T-helper 1 cell treated with Interleukin-12 subunit alpha and Interleukin-12 subunit beta and Interleukin-4 antibody, amounts not matched to agents 30 μg/mL and 1 μg/mL, for 36 hours (primary cell): ENCODE measurements at regions not wholly inside any gene's neighbourhood (a gene's known extent, or its start where the extent isn't known, plus 50 kb on each side); places are given as distances from the start of the nearest gene placed in this dataset.

Experiments used
- H3K27ac Mint-ChIP-seq: one replicate; pipeline ENCODE4 v1.8.0; 2021; ENCODE audit warnings: mild to moderate bottlenecking, mixed read lengths
- H3K27me3 Mint-ChIP-seq: one replicate; pipeline ENCODE4 v1.8.0; 2021; ENCODE audit warnings: low read depth, mixed read lengths
- H3K36me3 Mint-ChIP-seq: one replicate; pipeline ENCODE4 v1.8.0; 2021; ENCODE audit warnings: low read depth, mixed read lengths
- H3K4me1 Mint-ChIP-seq: one replicate; pipeline ENCODE4 v1.8.0; 2021; ENCODE audit warnings: low read depth, mixed read lengths
- H3K4me3 Mint-ChIP-seq: one replicate; pipeline ENCODE4 v1.8.0; 2021; ENCODE audit warnings: mild to moderate bottlenecking, moderate library complexity, mixed read lengths
- H3K9me3 Mint-ChIP-seq: one replicate; pipeline ENCODE4 v1.8.0; 2021; ENCODE audit warnings: mixed read lengths

DNA sequence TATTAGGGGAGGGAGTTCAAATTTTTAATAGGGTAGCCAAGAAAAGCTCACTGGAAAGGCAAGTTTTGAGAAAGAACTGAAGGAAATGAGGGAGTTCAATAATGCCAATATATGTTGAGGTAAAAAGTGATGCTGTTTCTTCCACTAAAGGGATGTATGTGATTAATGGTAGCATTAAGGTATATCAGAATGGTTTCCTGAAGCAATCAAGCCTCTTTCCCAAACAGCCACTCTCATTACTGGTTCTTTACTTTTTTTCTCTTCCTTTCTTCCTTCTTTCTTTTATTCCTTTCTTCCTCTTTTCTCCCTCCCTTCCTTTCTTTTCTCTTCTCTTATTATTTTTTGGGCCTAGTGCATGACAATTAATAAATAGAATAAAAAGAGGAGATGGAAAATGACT lies 433.5 kb downstream of the SATB2 start:
- Mint-ChIP-seq H3K4me3 (no peak overlapping the region), H3K9me3 (no peaks in the 10 kb centered on the region), H3K27ac (no peak overlapping the region), H3K27me3 (no peaks in the 10 kb centered on the region), H3K4me1 (no peaks in the 10 kb centered on the region), H3K36me3 (no peaks in the 10 kb centered on the region)

DNA sequence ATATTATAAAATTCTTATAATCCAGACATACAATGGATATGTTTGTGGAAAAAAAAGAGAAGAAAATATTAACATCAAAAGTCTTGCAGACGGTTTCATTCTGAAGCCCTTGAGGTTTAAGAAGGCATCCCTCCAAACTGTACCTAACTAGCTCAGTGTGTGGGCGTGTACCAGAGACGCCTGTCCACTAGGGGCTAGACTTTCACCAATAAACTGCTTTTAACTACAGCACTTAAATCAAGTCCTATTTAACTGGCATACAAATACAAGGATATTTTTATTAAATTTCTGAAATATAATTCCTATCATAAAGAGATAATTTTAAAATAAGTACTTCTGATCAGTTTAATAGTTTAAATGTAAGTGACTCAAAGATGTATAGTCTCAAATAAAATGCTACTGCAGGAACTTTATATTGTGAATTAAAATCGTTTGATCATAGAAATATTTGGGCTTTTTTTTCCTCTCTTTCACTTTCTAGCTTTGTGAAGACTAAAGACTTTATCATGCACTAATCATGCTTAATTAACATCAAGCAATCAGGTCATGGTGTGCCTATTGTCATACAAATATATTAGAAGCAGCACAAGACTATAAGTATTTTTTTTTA lies 437.7 kb downstream of the SATB2 start:
- no peak overlapping the region for H3K27ac Mint-ChIP-seq
- H3K9me3 Mint-ChIP-seq, result no peaks in the 10 kb centered on the region
- H3K4me1 Mint-ChIP-seq, result no peaks in the 10 kb centered on the region
- no peak overlapping the region for H3K4me3 Mint-ChIP-seq
- no peaks in the 10 kb centered on the region for H3K27me3 Mint-ChIP-seq
- no peaks in the 10 kb centered on the region for H3K36me3 Mint-ChIP-seq

DNA sequence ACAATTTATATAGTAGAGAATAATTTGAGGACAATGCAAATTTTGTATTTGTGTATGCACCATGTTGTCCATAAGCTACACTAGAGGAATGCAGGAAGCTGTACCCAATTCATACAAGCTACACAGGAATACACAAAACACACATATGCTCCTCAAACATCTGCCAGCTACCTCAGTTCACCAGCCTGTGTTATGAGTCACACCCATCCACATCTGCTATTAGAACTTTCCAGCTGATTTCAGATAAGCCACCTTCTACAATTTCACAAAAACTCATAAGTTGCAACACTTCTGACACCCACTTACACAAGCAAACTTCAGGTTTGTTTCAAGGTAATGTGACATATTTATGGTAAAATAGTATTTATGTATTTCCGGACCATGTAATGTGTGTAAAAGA lies 438.9 kb downstream of the SATB2 start:
- no peaks in the 10 kb centered on the region for H3K4me1 Mint-ChIP-seq
- H3K27me3 Mint-ChIP-seq, result no peaks in the 10 kb centered on the region
- H3K4me3 Mint-ChIP-seq, result no peak overlapping the region
- no peaks in the 10 kb centered on the region for H3K36me3 Mint-ChIP-seq
- no peaks in the 10 kb centered on the region for H3K9me3 Mint-ChIP-seq
- H3K27ac Mint-ChIP-seq, result no peak overlapping the region

DNA sequence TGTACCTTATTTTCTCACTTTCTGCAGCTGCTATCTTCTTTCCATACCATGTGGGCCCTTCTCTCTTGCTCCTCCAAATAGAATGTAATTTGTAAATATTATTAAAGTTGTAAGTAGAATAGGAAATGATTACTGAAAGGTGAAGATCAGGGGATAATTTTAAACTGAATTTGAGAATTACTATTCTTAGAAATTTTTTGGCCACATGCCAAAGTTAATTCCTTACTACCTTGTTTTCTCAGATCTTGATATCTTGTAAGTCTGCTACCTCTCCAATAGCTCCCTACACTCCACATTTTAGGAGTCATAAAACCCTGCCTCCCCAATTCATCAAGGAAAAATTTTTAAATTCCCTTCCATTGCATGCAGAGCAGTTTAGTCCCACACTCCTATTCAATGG lies 442.7 kb downstream of the SATB2 start:
- Mint-ChIP-seq H3K4me1 (no peaks in the 10 kb centered on the region), H3K9me3 (no peaks in the 10 kb centered on the region), H3K27me3 (no peaks in the 10 kb centered on the region), H3K27ac (no peak overlapping the region), H3K36me3 (no peaks in the 10 kb centered on the region), H3K4me3 (no peak overlapping the region)

- H3K4me1 Mint-ChIP-seq, result no peaks in the 10 kb centered on the region
- H3K27me3 Mint-ChIP-seq, result no peaks in the 10 kb centered on the region
- no peak overlapping the region for H3K27ac Mint-ChIP-seq
- H3K9me3 Mint-ChIP-seq, result no peaks in the 10 kb centered on the region
- no peak overlapping the region for H3K4me3 Mint-ChIP-seq
- no peaks in the 10 kb centered on the region for H3K36me3 Mint-ChIP-seq
Observed at GRCh38 chr2:199014226-199014625, 443.5 kb downstream of the SATB2 start.

DNA sequence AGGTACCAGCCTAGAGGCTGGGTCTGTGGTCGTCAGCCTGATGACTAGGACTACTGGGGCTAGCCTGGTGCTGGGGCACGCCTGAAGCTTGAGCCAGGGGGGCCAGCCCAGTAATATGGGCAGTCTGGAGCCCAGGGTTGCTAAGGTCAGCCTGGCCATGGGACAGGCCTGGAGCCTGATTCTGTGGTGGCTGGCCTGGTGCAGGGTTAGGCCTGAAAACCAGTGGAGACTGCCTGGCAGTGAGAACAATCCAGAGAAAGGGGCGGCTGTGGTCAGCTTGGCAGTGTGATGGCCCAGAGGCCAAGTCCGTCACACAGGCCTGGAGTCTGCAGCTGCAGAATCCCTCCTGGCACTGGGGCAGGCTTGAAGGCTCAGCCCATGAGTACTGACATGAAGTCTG lies 445.8 kb downstream of the SATB2 start:
- H3K4me3 Mint-ChIP-seq, result no peak overlapping the region
- no peaks in the 10 kb centered on the region for H3K9me3 Mint-ChIP-seq
- H3K36me3 Mint-ChIP-seq, result no peaks in the 10 kb centered on the region
- H3K27me3 Mint-ChIP-seq, result no peaks in the 10 kb centered on the region
- no peaks in the 10 kb centered on the region for H3K4me1 Mint-ChIP-seq
- no peak overlapping the region for H3K27ac Mint-ChIP-seq

DNA sequence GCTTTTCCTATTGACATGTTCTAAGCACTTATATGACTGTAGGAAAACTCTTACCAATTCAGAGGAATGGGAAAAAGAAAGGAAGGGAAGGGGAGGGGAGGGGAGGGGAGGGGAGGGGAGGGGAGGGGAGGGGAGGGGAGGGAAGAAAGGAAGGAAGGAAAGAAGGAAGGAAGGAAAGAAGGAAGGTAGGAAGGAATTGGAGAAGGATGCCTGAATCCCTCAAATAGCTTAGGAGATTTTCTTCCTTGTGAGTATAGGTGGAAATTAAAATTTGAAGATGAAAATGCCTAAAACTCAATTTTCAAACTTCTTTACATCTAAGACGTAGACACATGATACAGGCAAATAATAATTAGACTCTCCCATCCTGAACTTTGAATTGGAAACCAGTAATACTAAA lies 463.1 kb downstream of the SATB2 start:
- Mint-ChIP-seq H3K27me3 (no peaks in the 10 kb centered on the region), H3K4me3 (no peak overlapping the region), H3K4me1 (no peaks in the 10 kb centered on the region), H3K27ac (no peak overlapping the region), H3K9me3 (no peaks in the 10 kb centered on the region), H3K36me3 (no peaks in the 10 kb centered on the region)

- H3K4me3 Mint-ChIP-seq, result no peak overlapping the region
- no peaks in the 10 kb centered on the region for H3K36me3 Mint-ChIP-seq
- H3K9me3 Mint-ChIP-seq, result peaks cover 7% of the 10 kb centered on the region
- H3K4me1 Mint-ChIP-seq, result no peaks in the 10 kb centered on the region
- no peak overlapping the region for H3K27ac Mint-ChIP-seq
- H3K27me3 Mint-ChIP-seq, result no peaks in the 10 kb centered on the region
Observed at GRCh38 chr2:198991431-198991830, 466.3 kb downstream of the SATB2 start.

DNA sequence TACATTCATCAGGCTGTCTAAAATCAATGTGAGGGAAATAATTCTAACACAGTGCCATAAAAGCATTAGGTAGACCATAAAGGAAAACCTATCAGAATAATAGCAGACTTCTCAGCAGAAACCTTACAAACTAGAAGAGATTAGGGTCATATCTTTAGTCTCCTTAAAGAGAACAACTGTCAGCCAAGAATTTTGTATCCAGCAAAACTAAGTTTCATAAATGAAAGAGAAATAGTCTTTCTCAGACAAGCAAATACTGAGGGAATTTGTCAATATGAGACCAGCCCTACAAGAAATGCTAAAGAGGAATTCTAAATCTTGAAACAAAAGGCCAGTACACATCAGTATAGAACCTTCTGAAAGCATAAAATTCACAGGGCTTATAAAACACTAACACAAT lies 482.0 kb downstream of the SATB2 start:
- H3K27ac Mint-ChIP-seq, result no peak overlapping the region
- H3K36me3 Mint-ChIP-seq, result no peaks in the 10 kb centered on the region
- no peaks in the 10 kb centered on the region for H3K27me3 Mint-ChIP-seq
- no peak overlapping the region for H3K4me3 Mint-ChIP-seq
- H3K4me1 Mint-ChIP-seq, result no peaks in the 10 kb centered on the region
- peaks cover 19% of the 10 kb centered on the region for H3K9me3 Mint-ChIP-seq

DNA sequence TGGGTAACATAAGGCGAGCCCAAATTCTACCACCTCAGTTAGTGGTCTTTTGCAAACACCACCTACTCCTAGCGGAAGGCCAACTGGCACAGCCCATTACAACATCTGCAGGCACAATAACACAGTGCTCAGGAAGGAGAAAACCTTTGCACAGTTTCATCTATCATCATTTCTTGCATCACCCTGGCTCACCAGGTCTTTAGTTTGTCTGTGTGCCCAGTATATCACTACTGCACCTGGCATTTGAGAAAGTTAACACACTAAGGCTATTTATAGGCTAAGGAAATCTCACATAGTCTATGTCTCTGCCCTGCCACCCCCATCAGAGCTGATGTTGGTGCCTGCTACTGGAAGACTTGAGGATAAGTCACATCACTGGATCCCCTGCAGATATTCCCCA lies 484.0 kb downstream of the SATB2 start:
- H3K4me1 Mint-ChIP-seq, result no peaks in the 10 kb centered on the region
- H3K27me3 Mint-ChIP-seq, result no peaks in the 10 kb centered on the region
- H3K9me3 Mint-ChIP-seq, result peaks cover 19% of the 10 kb centered on the region
- no peak overlapping the region for H3K4me3 Mint-ChIP-seq
- H3K36me3 Mint-ChIP-seq, result no peaks in the 10 kb centered on the region
- H3K27ac Mint-ChIP-seq, result no peak overlapping the region

GRCh38 chr2:198973181-198973580 lies 484.6 kb downstream of the SATB2 start:
- Mint-ChIP-seq H3K4me3 (no peak overlapping the region), H3K9me3 (peaks cover 19% of the 10 kb centered on the region), H3K27ac (no peak overlapping the region), H3K27me3 (no peaks in the 10 kb centered on the region), H3K36me3 (no peaks in the 10 kb centered on the region), H3K4me1 (no peaks in the 10 kb centered on the region)

GRCh38 chr2:198968545-198968944 lies 489.2 kb downstream of the SATB2 start:
- H3K27me3 Mint-ChIP-seq, result no peaks in the 10 kb centered on the region

GRCh38 chr2:198966269-198966668 lies 491.5 kb downstream of the SATB2 start:
- Mint-ChIP-seq H3K4me1 (no peaks in the 10 kb centered on the region), H3K36me3 (no peaks in the 10 kb centered on the region), H3K27ac (no peak overlapping the region), H3K27me3 (no peaks in the 10 kb centered on the region), H3K9me3 (no peaks in the 10 kb centered on the region), H3K4me3 (no peak overlapping the region)

More at GRCh38 chr2:198968545-198968944, 489.2 kb downstream of the SATB2 start:
- H3K36me3 Mint-ChIP-seq, result no peaks in the 10 kb centered on the region
- no peak overlapping the region for H3K4me3 Mint-ChIP-seq
- no peaks in the 10 kb centered on the region for H3K4me1 Mint-ChIP-seq
- no peak overlapping the region for H3K27ac Mint-ChIP-seq
- H3K9me3 Mint-ChIP-seq, result no peaks in the 10 kb centered on the region

DNA sequence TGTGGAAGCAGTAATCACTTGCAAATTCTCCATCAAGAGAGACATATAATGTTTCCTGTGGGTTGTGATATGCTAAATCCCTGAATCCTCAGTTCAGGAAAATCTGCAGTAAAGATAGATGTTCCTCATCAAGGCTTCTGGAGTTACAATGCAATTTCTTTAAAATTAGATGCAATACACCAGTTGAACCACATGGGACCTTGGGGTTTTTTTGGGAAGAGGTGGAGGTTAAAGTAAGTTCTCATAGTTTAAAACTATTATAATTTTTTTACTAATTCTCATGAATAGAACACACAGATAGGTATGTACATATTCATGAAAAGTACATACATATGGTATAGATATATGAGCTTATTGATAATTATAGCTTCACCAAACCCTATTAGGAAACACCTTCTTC lies 496.2 kb downstream of the SATB2 start:
- Mint-ChIP-seq H3K9me3 (no peaks in the 10 kb centered on the region), H3K27me3 (no peaks in the 10 kb centered on the region), H3K36me3 (no peaks in the 10 kb centered on the region), H3K4me1 (no peaks in the 10 kb centered on the region), H3K27ac (no peak overlapping the region), H3K4me3 (no peak overlapping the region)

DNA sequence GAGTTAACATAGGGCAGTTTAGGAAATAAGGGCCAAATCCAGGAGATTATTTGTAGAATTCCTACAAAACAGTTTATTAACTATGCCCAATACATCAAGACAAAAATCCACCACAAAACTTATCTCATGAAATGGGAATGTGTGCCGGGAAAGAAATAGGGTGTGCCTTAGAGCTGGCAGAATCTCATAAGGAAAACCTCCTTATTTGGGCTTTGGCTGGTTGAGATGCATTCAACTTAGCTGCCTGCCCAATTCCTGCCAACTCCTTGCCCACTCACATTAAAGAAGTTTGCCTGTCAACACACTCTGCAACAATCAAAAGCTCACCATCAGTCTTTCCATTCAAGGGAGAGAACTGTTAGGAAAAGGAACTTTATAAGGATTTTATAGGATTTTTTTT lies 500.6 kb downstream of the SATB2 start:
- Mint-ChIP-seq H3K27ac (no peak overlapping the region), H3K4me3 (no peak overlapping the region), H3K4me1 (no peaks in the 10 kb centered on the region), H3K36me3 (no peaks in the 10 kb centered on the region), H3K27me3 (no peaks in the 10 kb centered on the region), H3K9me3 (no peaks in the 10 kb centered on the region)

DNA sequence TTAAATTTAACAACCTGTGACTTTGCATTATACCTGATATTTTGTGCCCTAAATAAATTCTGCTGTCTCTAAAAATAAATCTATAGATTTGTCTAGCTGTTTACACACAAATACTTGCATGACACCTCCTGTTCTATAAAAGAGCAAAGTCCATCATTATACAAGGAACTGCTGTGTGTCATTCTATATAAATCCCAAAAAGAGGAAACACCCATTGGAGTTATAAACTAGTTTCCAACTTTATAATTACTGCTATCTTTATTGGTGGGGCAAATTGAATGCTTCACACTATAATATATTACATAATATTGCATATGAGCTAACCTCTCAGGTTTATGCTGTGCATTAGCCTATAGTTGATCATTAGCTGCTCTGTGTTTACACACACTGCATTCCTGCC lies 504.4 kb downstream of the SATB2 start:
- Mint-ChIP-seq H3K36me3 (no peaks in the 10 kb centered on the region), H3K4me3 (no peak overlapping the region), H3K27ac (no peak overlapping the region), H3K4me1 (no peaks in the 10 kb centered on the region), H3K27me3 (no peaks in the 10 kb centered on the region), H3K9me3 (no peaks in the 10 kb centered on the region)
